Esophagus squamous epithelium (tissue), 4 donors: ENCODE measurements at regions not wholly inside any gene's neighbourhood (a gene's known extent, or its start where the extent isn't known, plus 50 kb on each side); places are given as distances from the start of the nearest gene placed in this dataset.

ENCODE experiments used
- CTCF ChIP-seq, 6 experiments: fragments of 450-650 bp in 4 of 6; fragments of 200-600 bp in 2 of 6; sonication (generic) in 2 of 6; IDR thresholded peaks; one replicate each; pipeline ENCODE4 v1.5.1; 2016 to 2019; ENCODE audit warnings: antibody characterized with exemption in 6 of 6, mild to moderate bottlenecking in 4 of 6, moderate library complexity in 4 of 6
- POLR2A ChIP-seq, 4 donors: fragments of 450-650 bp; IDR thresholded peaks; one replicate each; pipeline ENCODE4 v1.6.1; 2017; ENCODE audit warnings: antibody characterized with exemption in 4 of 4, mild to moderate bottlenecking in 4 of 4, moderate library complexity in 3 of 4

DNA sequence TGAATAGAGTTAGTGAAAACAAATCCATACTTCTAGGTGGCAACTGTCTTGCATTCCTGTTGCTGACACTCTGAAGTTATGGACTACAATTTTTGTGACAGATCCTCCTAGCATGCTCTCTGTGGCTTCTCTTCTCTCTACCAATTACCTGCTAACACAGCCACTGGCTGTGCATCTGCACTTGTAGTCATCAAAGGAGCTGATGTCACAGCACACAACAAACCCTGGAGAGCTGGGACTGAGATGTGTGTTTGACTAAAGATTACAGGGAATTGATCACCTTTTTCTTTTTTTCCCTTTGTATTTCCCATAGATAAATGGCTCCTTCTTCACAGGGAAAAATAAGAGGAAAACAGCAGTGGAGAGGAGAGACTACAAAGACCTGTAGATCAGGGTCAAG lies 278.4 kb upstream of the CCDC54 start:
- TF ChIP-seq CTCF (IDR thresholded peaks at IDR 0.05) (no peak), POLR2A (IDR thresholded peaks at IDR 0.05) (no peak)
